Testis (tissue), 2 donors: ENCODE measurements at regions not wholly inside any gene's neighbourhood (a gene's known extent, or its start where the extent isn't known, plus 50 kb on each side); places are given as distances from the start of the nearest gene placed in this dataset.

Experiments
- POLR2A ChIP-seq: fragments of 450-650 bp; IDR thresholded peaks from one replicate; pipeline ENCODE4 v1.6.1; 2017; ENCODE audit warnings: antibody characterized with exemption, mild to moderate bottlenecking, moderate library complexity
- TF ChIP-seq, protein P1 (sequence below), 3 experiments: fragments of 450-650 bp in 2 of 3; fragments of 200-600 bp in 1 of 3; sonication (generic) in 1 of 3; IDR thresholded peaks; one replicate each; pipeline ENCODE4 v1.5.1; 2016 to 2019; ENCODE audit warnings: antibody characterized with exemption in 3 of 3, mild to moderate bottlenecking in 2 of 3, moderate library complexity in 1 of 3

DNA sequence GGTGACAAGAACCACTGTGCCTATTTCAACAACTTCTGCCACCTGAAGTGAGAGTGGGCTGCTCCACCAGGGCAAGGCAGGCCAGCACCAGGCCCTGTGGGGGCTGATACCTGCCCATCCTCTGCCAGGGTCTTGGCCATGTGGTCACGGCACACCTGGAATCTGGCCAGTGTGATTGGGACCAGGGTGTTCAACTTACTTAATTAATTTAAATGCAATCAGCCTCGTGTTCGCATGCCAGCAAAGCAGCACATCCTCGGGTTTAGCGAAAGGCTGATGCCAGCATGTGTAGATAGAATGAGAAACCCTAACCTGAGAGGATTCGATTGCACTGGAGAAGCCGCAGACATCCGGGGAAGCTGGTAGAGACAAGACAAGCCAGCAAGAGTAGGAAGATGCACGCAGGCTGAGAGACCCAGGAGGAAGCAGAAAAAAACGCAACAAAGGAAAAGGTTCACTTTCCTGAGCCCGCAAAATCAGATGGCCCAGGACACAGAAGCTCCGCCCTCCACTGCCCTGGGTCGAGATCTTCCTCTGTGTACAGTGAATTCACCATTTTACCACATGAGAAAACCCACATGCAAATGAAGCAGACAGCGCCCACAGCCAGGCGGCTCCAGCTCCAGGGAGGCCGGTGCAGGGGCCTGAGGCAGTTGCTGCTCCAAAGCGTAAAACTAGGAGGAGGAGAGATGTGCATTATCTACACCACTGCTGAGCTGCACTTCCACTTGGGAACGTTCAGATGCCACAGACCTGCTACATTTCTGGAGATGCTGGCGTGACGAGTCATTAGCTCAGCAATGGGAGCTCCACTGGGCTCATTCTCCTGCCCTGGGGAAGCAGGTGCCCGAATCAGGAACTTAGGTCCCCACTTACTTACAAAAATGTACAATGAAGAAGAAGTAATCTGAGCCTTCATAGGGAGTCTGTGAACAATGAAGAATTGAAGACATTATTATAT lies 92.1 kb downstream of the TMEM18 start:
- TF ChIP-seq POLR2A: no peak
- TF ChIP-seq, protein P1, sequence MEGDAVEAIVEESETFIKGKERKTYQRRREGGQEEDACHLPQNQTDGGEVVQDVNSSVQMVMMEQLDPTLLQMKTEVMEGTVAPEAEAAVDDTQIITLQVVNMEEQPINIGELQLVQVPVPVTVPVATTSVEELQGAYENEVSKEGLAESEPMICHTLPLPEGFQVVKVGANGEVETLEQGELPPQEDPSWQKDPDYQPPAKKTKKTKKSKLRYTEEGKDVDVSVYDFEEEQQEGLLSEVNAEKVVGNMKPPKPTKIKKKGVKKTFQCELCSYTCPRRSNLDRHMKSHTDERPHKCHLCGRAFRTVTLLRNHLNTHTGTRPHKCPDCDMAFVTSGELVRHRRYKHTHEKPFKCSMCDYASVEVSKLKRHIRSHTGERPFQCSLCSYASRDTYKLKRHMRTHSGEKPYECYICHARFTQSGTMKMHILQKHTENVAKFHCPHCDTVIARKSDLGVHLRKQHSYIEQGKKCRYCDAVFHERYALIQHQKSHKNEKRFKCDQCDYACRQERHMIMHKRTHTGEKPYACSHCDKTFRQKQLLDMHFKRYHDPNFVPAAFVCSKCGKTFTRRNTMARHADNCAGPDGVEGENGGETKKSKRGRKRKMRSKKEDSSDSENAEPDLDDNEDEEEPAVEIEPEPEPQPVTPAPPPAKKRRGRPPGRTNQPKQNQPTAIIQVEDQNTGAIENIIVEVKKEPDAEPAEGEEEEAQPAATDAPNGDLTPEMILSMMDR (IDR thresholded peaks at IDR 0.05): no peak
